Urinary bladder (tissue), 3 donors: ENCODE measurements at regions not wholly inside any gene's neighbourhood (a gene's known extent, or its start where the extent isn't known, plus 50 kb on each side); places are given as distances from the start of the nearest gene placed in this dataset.

Source experiments
- DNase-seq: peaks from one replicate; pipeline ENCODE4 v3.0.0-alpha.2; 2015; ENCODE audit errors: extremely low spot score
- H3K27ac ChIP-seq: one replicate; pipeline ENCODE4 v1.5.1; 2013; ENCODE audit warnings: low read depth, mild to moderate bottlenecking, moderate library complexity
- H3K36me3 ChIP-seq: one replicate; pipeline ENCODE4 v1.6.1; 2013; ENCODE audit warnings: mild to moderate bottlenecking, moderate library complexity; ENCODE audit not compliant: insufficient read depth
- H3K4me1 ChIP-seq: one replicate; pipeline ENCODE4 v1.6.1; 2013; ENCODE audit warnings: mild to moderate bottlenecking, moderate library complexity; ENCODE audit not compliant: insufficient read depth
- H3K4me3 ChIP-seq: one replicate; pipeline ENCODE4 v1.5.1; 2013; ENCODE audit warnings: low read depth, low read length
- WGBS: extraction: QIAGEN DNeasy Blood & Tissue Kit; methylation state at CpG from one replicate; pipeline ENCODE4 v1.1.7; 2013; 5-methylcytosine and 5-hydroxymethylcytosine counted together
- donor health status: healthy with polysubstance abuse.
- donor health status: healthy.

DNA sequence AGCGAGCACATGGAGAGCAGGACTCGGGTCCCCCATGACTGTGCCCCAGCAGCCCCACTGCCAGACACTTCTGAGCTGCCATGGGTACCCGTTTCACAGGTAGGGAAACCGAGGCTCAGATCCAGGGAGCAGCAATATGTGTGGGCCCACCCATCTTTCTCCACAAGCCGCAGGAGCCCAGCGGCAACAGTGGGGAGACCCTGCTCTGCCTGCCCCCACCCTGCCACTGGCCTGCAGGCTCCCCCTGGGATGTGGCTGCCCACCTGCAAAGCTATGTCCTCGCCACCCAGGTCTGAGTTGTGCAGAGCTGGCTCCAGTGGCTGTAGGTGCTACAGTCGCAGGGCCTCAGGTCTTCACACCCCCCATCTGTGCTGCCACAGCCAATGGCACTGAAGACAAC is 50.6 kb upstream of the C1QTNF9B start:
- no peak for DNase-seq
- H3K27ac ChIP-seq = no peak overlapping the region
- 90% methylated on average over 8 of the region's 8 CpGs for WGBS
- no peak overlapping the region for H3K4me3 ChIP-seq
- no peaks in the 10 kb centered on the region for H3K36me3 ChIP-seq
- no peaks in the 10 kb centered on the region for H3K4me1 ChIP-seq

DNA sequence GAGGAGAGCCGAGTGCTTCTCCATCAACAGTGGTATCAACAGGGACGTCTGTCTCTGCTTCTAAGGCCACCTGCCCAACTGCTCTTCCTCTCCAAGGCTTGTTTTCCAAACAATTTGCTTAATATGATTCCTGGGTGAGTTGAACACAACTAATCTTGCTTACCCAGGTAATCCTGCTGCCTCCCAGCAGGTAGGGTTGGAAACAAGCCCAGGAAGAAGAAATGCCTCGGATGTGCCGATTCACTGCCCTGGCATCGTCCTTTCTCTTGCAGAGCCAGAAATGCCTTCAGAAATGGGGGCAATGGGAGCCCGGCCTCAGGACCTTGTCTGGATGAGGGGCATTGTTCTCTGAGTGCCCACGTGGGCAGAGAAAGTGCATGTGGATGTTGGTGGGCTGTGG is 51.9 kb upstream of the C1QTNF9B start:
- no peak overlapping the region for H3K4me3 ChIP-seq
- no peak for DNase-seq
- 89% methylated on average over 7 of the region's 7 CpGs for WGBS
- H3K27ac ChIP-seq = no peak overlapping the region
- H3K36me3 ChIP-seq = no peaks in the 10 kb centered on the region
- H3K4me1 ChIP-seq = no peaks in the 10 kb centered on the region

DNA sequence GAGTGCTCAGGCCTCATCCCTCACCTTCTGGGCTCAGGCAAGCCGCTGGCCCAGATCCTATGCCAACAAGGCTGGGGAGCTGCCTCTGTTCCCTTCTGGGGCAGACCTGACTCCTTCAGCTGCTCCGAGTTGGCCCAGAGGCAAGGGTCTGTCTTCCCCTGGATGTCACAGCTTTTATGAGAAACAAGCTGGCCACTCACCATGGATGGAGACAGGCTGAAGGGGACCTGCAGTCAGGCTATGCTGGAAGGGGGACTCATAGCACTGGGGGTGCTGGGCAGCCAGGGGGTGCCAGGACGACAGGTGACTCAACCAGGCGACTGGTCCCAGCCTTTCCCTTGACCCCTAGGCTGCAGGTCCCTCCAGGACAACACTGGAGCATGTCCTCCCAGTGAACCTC is 52.4 kb upstream of the C1QTNF9B start:
- H3K36me3 ChIP-seq = no peaks in the 10 kb centered on the region
- 89% methylated on average over 4 of the region's 4 CpGs for WGBS
- H3K4me3 ChIP-seq = no peak overlapping the region
- DNase-seq = no peak
- no peaks in the 10 kb centered on the region for H3K4me1 ChIP-seq
- H3K27ac ChIP-seq = no peak overlapping the region

DNA sequence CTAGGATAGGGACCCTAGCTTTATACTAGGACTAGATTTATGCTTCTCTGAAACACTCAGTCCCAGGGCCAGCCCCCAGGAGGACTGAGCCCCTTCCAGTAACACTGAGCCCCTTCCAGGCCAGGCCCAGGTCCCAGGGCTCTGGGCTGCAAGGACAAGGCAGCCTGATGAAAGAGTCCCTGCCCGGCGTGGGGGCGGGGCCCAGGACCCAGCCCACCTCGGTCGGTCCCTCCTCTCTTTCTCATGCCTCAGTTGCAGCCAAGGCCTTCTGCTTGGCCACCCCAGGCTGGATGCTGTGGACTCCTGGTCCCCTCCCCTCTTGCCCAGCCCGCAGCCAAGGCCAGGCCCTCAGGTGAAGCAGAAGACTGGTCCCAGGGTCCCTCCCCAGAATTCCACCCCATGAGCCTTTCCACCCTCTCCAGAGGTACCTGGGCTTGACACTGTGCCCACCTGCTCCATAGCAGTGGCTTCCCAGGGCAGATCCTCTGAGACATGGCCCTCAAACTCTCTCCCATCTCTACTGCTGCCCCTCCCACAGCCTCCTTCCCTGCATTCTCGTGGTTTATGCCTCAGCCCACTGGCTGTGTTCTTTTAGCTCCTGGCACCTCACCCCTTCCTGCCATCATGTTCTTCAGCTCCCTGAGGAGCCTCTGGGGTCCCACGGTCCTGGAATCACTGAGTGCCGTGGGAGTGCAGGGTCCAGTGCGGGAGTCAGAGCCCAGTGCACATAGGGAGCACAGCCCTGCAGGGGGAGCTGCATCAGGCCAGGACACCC is 53.6 kb upstream of the C1QTNF9B start:
- Histone ChIP-seq H3K36me3 (no peaks in the 10 kb centered on the region), H3K4me1 (no peaks in the 10 kb centered on the region), H3K4me3 (no peak overlapping the region), H3K27ac (no peak overlapping the region)
- WGBS = 88% methylated on average over 10 of the region's 10 CpGs
- DNase-seq = no peak

DNA sequence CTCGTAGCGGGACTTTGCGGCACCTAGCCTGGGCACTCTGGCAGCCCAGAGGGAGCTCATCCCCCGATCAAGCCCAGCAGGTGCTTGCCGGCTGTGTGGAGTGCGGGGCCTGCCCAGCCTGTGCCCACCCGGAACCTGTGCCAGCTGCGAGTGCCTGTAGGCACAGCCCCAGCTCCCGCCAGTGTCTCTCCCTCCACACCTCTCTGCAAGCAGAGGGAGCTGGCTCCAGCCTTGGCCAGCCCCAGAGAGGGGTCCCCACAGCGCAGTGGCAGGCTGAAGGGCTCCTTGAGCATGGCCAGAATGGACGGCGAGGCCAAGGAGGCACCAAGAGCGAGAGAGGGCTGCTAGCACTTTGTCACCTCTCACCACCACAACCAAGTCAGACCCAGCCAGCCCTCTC is 55.5 kb upstream of the C1QTNF9B start:
- 98% methylated on average over 13 of the region's 13 CpGs for WGBS
- Histone ChIP-seq H3K36me3 (no peaks in the 10 kb centered on the region), H3K4me3 (no peak overlapping the region), H3K27ac (no peak overlapping the region), H3K4me1 (no peaks in the 10 kb centered on the region)
- no peak for DNase-seq

DNA sequence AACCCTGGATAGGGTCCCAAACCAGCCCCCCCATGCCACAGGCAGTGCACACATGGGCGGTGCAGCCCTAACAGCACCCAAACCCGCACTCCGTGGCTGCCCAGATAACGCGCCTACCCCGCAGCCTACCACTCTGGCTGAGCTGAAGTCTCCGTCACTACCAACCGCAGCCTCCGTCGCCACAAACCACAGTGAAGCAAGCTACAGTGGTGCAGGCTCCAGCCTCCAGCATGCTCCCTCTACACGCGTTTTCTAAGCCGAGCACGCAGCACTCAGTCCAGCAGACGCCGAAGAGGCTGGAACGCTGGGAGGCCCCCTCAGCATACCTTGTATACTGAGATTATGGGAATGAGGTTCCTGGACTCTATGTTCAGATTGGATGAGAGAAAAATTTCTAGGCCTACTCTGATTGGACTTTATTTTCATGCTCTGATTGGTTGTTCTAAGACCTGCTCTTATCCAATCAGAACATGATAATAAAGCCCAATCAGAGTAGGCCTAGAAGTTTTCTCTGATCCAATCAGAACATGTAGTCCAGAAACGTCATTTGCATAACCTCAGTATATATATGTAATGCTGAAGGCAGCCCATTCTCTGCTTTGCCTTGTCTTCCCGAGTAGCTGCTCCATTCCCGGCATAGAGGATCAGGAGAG is 56.7 kb upstream of the C1QTNF9B start:
- no peak for DNase-seq
- no peaks in the 10 kb centered on the region for H3K4me1 ChIP-seq
- no peaks in the 10 kb centered on the region for H3K36me3 ChIP-seq
- H3K4me3 ChIP-seq = no peak overlapping the region
- H3K27ac ChIP-seq = no peak overlapping the region
- 94% methylated on average over 20 of the region's 20 CpGs for WGBS

DNA sequence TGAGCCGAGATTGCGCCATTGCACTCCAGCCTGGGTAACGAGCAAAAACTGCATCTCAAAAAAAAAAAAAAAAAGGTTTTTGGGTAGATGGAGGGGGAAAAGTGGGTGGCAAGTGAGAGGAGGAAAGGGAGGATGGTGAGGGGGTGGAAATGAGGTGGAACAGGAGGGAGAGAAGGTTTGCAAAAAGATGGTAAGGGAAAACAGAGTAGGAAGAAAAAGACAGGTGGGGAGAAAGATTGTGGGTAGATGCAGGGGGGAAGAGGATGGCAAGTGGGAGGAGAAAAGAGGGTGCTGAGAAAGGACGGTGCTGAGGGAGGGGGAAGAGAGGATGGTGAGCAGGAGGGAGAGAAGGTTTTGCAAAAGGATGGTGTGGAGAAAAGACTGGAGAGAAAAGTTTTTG is 57.8 kb upstream of the C1QTNF9B start:
- WGBS = 89% methylated on average over 4 of the region's 4 CpGs
- DNase-seq = no peak
- no peaks in the 10 kb centered on the region for H3K36me3 ChIP-seq
- no peak overlapping the region for H3K4me3 ChIP-seq
- H3K27ac ChIP-seq = no peak overlapping the region
- H3K4me1 ChIP-seq = no peaks in the 10 kb centered on the region

DNA sequence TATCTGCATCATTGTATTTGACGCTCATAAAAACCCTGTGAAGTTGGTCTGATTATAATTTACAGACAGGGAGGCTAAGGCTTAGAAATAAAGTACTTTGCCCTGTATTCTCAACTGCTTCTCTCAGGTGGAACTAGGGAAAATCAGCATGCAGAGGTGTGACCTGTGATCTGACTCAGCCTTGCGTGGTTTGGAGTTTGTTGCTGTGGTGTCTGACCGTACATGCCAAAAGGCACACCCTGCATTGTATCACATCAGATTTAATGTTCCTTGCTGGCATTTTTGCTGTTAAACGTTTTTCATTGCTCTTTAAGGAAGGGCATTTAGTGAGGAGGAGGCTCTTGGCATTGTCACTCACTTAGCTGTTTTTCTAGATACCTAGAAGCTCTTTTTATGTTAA is 58.8 kb upstream of the C1QTNF9B start:
- no peak for DNase-seq
- Histone ChIP-seq H3K27ac (no peak overlapping the region), H3K4me3 (no peak overlapping the region), H3K4me1 (no peaks in the 10 kb centered on the region), H3K36me3 (no peaks in the 10 kb centered on the region)
- 32% methylated on average over 4 of the region's 4 CpGs for WGBS

DNA sequence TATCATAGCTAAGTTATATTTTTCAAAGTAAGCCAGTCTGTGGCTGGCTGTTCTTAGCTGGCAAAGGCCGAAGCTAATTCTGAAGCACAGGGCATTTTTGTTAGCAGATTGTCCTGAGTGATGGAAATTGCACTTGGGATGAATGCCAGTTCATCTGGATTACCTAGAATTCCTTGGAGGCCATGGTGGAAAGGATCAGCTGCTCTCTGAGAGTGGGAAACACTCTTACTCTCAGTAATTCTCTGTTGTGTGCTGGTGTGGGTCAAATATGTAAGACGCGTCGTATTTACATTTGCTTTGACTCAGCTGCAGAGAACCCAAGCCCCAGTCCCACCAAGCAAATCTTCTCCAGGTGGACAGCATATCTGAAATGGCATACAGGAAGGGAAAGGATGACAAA is 60.7 kb upstream of the C1QTNF9B start:
- DNase-seq = no peak
- H3K4me3 ChIP-seq = no peak overlapping the region
- no peaks in the 10 kb centered on the region for H3K4me1 ChIP-seq
- H3K36me3 ChIP-seq = no peaks in the 10 kb centered on the region
- 85% methylated on average over 4 of the region's 4 CpGs for WGBS
- no peak overlapping the region for H3K27ac ChIP-seq

DNA sequence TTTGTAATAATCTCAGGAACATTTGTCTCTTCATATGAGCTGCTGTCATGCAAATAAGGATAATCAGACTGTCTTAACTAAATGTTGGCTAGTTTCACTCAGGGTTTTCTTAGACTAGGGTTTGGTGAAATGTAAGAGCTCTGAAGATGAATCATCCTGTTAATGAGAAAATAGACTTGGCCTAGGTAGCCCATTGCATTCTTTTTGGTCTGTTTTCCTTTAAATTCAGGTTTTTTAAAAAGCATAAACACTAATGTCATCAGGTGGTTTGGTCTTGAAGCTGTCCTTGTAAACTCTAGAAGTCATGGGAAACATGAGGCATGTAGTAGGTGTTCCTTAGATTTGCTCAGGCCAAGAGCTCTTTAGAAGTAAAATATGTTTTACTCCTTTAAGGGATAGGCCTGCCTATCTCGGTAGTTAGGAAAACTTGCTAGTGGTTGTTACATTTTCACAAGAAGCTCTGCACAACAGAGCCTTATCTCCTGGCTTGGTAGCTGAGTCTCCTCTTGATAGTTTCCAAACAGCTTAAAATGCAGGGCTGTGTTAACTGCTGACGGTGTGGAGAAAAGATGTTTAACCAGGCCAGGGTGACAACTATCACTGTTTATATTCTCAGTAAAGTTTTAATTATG is 62.0 kb upstream of the C1QTNF9B start:
- WGBS = 37% methylated on average over 2 of the region's 2 CpGs
- Histone ChIP-seq H3K4me1 (no peaks in the 10 kb centered on the region), H3K27ac (no peak overlapping the region), H3K4me3 (no peak overlapping the region), H3K36me3 (no peaks in the 10 kb centered on the region)
- no peak for DNase-seq

DNA sequence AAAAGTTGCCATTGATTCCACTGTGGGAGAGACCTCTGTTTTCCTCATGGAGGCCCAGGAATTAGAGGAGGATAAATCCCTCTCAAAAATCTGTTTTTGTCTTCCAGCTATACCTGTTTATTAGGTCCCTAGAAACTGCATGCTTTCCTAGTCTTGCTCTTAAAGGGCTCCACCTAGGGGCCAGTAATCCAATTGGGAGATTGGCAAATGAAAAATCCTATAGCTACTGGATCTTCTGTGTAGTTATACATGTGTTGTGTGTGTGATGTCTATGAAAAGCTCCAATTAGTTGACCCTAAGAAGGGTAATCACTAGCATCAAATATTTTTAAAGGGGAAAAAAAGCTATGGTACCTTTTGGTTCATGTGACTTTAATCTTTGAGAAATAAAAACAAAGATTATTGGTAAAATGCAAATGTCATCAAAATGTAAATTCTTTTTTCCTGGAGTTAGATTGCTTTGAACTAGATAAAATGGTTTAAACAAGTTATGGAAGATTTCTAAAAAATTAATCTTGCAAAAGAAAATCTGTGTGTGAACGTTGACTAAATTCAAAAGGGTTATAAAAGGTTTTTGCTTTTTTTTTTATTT is 63.4 kb upstream of the C1QTNF9B start:
- Histone ChIP-seq H3K36me3 (no peaks in the 10 kb centered on the region), H3K4me1 (no peaks in the 10 kb centered on the region), H3K4me3 (no peak overlapping the region), H3K27ac (no peak overlapping the region)
- WGBS = 90% methylated on average over 1 of the region's 1 CpG
- no peak for DNase-seq

DNA sequence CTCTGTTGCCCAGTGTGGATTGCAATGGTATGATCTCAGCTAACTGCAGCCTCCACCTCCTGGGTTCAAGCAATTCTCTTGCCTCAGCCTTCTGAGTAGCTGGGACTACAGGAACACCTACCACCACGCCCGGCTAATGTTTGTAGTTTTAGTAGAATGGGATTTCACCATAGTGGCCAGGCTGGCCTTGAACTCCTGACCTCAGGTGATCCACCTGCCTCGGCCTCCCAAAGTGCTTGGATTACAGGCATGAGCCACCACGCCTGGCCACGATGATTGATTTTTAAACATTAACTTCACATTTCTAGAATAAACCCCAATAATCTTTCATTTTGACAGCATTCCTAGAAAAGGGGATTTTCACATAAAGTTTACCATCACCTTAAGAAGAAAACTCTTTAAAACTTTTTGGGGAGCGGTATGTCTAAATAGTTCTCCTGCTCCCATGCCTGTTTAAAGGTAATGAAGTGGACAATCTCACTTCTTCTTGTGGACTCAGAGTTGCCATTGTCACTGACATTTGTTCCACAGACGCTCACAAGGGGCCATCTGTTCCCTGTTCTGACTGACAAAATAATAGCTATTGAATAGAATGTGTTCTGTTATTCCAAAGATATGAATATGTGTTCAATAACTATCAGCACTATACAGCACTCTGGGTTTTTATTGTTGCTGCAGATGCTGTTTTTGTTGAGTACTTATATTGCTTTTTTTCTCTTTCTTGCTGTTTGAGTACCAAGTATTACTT is 66.1 kb upstream of the C1QTNF9B start:
- Histone ChIP-seq H3K4me3 (no peak overlapping the region), H3K27ac (no peak overlapping the region), H3K4me1 (peaks cover 3% of the 10 kb centered on the region), H3K36me3 (no peaks in the 10 kb centered on the region)
- no peak for DNase-seq
- WGBS = 92% methylated on average over 7 of the region's 7 CpGs

DNA sequence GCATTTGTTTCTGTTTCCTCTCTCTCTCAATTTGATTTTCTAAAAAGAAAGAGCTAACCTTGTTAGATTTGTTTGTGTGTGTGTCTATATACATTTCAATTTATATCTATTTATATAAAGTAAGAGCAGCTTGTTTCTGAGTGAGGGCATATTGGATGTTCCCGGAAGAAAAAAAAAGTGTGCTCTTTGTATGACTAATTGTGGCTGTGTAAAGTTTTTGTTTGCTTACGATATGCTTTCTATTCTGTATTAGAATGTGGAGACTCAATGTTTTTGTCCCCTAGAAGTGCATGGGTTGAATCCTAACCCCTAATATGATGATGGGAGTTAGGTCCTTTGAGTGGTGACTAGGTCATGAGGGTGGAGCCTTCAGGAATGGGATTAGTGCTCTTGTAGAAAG is 66.6 kb upstream of the C1QTNF9B start:
- H3K27ac ChIP-seq = no peak overlapping the region
- no peak for DNase-seq
- no peaks in the 10 kb centered on the region for H3K36me3 ChIP-seq
- H3K4me3 ChIP-seq = no peak overlapping the region
- 57% methylated on average over 2 of the region's 2 CpGs for whole genome bisulfite sequencing
- peaks cover 3% of the 10 kb centered on the region for H3K4me1 ChIP-seq
